OCI-LY7 (cell line): ENCODE measurements at regions not wholly inside any gene's neighbourhood (a gene's known extent, or its start where the extent isn't known, plus 50 kb on each side); places are given as distances from the start of the nearest gene placed in this dataset.

ENCODE experiments used
- BruUV-seq: library from RNA; stranded (reverse); fragments of 400-500 nt; replicated peaks from 2 replicates; lab custom pipeline; 2021; lab: Mats Ljungman, UMichigan
- CTCF ChIA-PET: fragments of 300-600 bp; sonication (Branson Sonifier 250); formaldehyde crosslinking; loops from one replicate; lab custom pipeline; 2022; ENCODE audit warnings: antibody characterized with exemption; ENCODE audit not compliant: unreplicated experiment; lab: Charles Lee
- POLR2A ChIA-PET: fragments of 300-600 bp; sonication (Branson Sonifier 250); formaldehyde crosslinking; loops from one replicate; lab custom pipeline; 2022; ENCODE audit warnings: antibody characterized with exemption; lab: Charles Lee
- DNase-seq: peaks from one replicate; pipeline ENCODE4 v3.0.0-alpha.2; 2015; ENCODE audit warnings: low spot score
- H2AFZ ChIP-seq: fragments of 200-600 bp; sonication (generic), shearing (Covaris generic); 2 replicates; pipeline ENCODE4 v1.6.1; 2014; ENCODE audit warnings: mild to moderate bottlenecking, antibody characterized with exemption, low read length, moderate library complexity
- H3K27ac ChIP-seq: fragments of 200-600 bp; sonication (generic); 2 replicates; pipeline ENCODE4 v1.5.1; 2014; ENCODE audit warnings: mixed run types, low read depth, mild to moderate bottlenecking, moderate library complexity, low read length, inconsistent platforms; ENCODE audit not compliant: poor library complexity, severe bottlenecking
- H3K36me3 ChIP-seq: fragments of 200-600 bp; sonication (generic); 2 replicates; pipeline ENCODE4 v1.6.1; 2014; ENCODE audit warnings: mild to moderate bottlenecking, antibody characterized with exemption, low read length, moderate library complexity, mixed read lengths; ENCODE audit not compliant: insufficient read depth
- H3K4me1 ChIP-seq: fragments of 200-600 bp; sonication (generic); 2 replicates; pipeline ENCODE4 v1.5.1; 2014; ENCODE audit warnings: mild to moderate bottlenecking, low read length; ENCODE audit not compliant: insufficient read depth, poor library complexity, severe bottlenecking
- H3K4me2 ChIP-seq: fragments of 200-600 bp; sonication (generic); 2 replicates; pipeline ENCODE4 v1.6.1; 2014; ENCODE audit warnings: mild to moderate bottlenecking, low read length
- H3K4me3 ChIP-seq: fragments of 200-600 bp; sonication (generic); 2 replicates; pipeline ENCODE4 v1.5.1; 2014; ENCODE audit warnings: mild to moderate bottlenecking, low read depth, low read length; ENCODE audit not compliant: poor library complexity, severe bottlenecking
- H3K79me2 ChIP-seq: fragments of 200-600 bp; sonication (generic); 2 replicates; pipeline ENCODE4 v1.6.1; 2016; ENCODE audit warnings: low read depth, mild to moderate bottlenecking, low read length, moderate library complexity, mixed read lengths; ENCODE audit not compliant: insufficient read depth
- H3K9me2 ChIP-seq: fragments of 200-600 bp; sonication (generic); 2 replicates; pipeline ENCODE4 v1.6.1; 2016; ENCODE audit warnings: mild to moderate bottlenecking, low read length, mixed read lengths; ENCODE audit not compliant: insufficient read depth
- H3K9me3 ChIP-seq: fragments of 200-600 bp; sonication (generic); 2 replicates; pipeline ENCODE4 v1.6.1; 2014; ENCODE audit warnings: mild to moderate bottlenecking, mixed run types, low read length, mixed read lengths
- H4K20me1 ChIP-seq: fragments of 200-600 bp; sonication (generic); 2 replicates; pipeline ENCODE4 v1.6.1; 2014; ENCODE audit warnings: mild to moderate bottlenecking, antibody characterized with exemption, low read length, moderate library complexity, mixed read lengths; ENCODE audit not compliant: insufficient read depth
- CTCF ChIP-seq: fragments of 200-600 bp; sonication (generic); conservative IDR thresholded peaks from 2 replicates; pipeline ENCODE4 v1.5.1; 2014; ENCODE audit warnings: mild to moderate bottlenecking, antibody characterized with exemption, low read length, moderate library complexity, mixed read lengths
- EZH2phosphoT487 ChIP-seq: fragments of 200-600 bp; sonication (generic); IDR thresholded peaks from 2 replicates; pipeline ENCODE4 v1.6.1; 2018; ENCODE audit warnings: low read depth, borderline replicate concordance, mild to moderate bottlenecking, mixed run types, antibody characterized with exemption, low read length, moderate library complexity, mixed read lengths
- intact Hi-C: fragments of 100-400 bp; cut with micrococcal nuclease; formaldehyde crosslinking; loops from one replicate; pipeline ENCODE4 v1.10.0; 2022; ENCODE audit not compliant: unreplicated experiment

GRCh38 chr2:15825276-15825980 is 114.9 kb upstream of the MYCN start:
- intact Hi-C loops: no loop called here
- POLR2A ChIA-PET: interaction anchor here (0.5 to 0.8 kb wide), 3 partner anchors 11 to 454 kb away, joined by 3 read pairs; no protein-coding TSS in a partner anchor
- CTCF ChIA-PET: no interaction called here

GRCh38 chr2:15826273-15826717 is 114.1 kb upstream of the MYCN start:
- ChIA-PET CTCF (no interaction called here), POLR2A (interaction anchor here (0.5 to 0.7 kb wide), 2 partner anchors 156 to 453 kb away, joined by 3 to 4 read pairs; no protein-coding TSS in a partner anchor)
- BruUV-seq: no TSS peak
- intact Hi-C loops: no loop called here
- no peak overlapping the region for H3K4me3 ChIP-seq
- no peaks in the 10 kb centered on the region for H3K79me2 ChIP-seq
- H2AFZ ChIP-seq: no peak overlapping the region
- no peak overlapping the region for H3K4me2 ChIP-seq
- TF ChIP-seq EZH2phosphoT487 (no peak), CTCF (no peak)
- H3K9me3 ChIP-seq: no peaks in the 10 kb centered on the region
- DNase-seq: no peak
- H3K27ac ChIP-seq: no peak overlapping the region
- H3K4me1 ChIP-seq: no peaks in the 10 kb centered on the region
- no peaks in the 10 kb centered on the region for H4K20me1 ChIP-seq
- no peaks in the 10 kb centered on the region for H3K9me2 ChIP-seq
- H3K36me3 ChIP-seq: no peaks in the 10 kb centered on the region

More at GRCh38 chr2:15825276-15825980, 114.9 kb upstream of the MYCN start:
- H3K9me2 ChIP-seq: no peaks in the 10 kb centered on the region
- TF ChIP-seq CTCF: no peak
- TF ChIP-seq EZH2phosphoT487: no peak
- no peak overlapping the region for H2AFZ ChIP-seq
- no peaks in the 10 kb centered on the region for H3K4me1 ChIP-seq
- H3K36me3 ChIP-seq: no peaks in the 10 kb centered on the region
- H3K4me2 ChIP-seq: no peak overlapping the region
- no peak overlapping the region for H3K27ac ChIP-seq
- no peaks in the 10 kb centered on the region for H4K20me1 ChIP-seq
- BruUV-seq: no TSS peak
- DNase-seq: no peak
- no peak overlapping the region for H3K4me3 ChIP-seq
- no peaks in the 10 kb centered on the region for H3K9me3 ChIP-seq
- no peaks in the 10 kb centered on the region for H3K79me2 ChIP-seq

GRCh38 chr2:15827001-15827400 is 113.3 kb upstream of the MYCN start:
- no peak for DNase-seq
- Histone ChIP-seq H3K36me3 (no peaks in the 10 kb centered on the region), H4K20me1 (no peaks in the 10 kb centered on the region), H2AFZ (no peak overlapping the region), H3K27ac (no peak overlapping the region), H3K9me3 (no peaks in the 10 kb centered on the region), H3K4me3 (no peak overlapping the region), H3K4me2 (no peak overlapping the region), H3K4me1 (no peaks in the 10 kb centered on the region), H3K9me2 (no peaks in the 10 kb centered on the region), H3K79me2 (no peaks in the 10 kb centered on the region)
- BruUV-seq: no TSS peak
- intact Hi-C loops: no loop called here
- POLR2A ChIA-PET: no interaction called here
- CTCF ChIA-PET: interaction anchor here (0.6 kb wide), 1 partner anchor 179 kb away, joined by 3 read pairs; no protein-coding TSS in a partner anchor
- TF ChIP-seq EZH2phosphoT487 (no peak), CTCF (no peak)
